Trophoblast cell (in vitro differentiated cells and primary cell): ENCODE measurements at regions not wholly inside any gene's neighbourhood (a gene's known extent, or its start where the extent isn't known, plus 50 kb on each side); places are given as distances from the start of the nearest gene placed in this dataset.

Experiments used
- DNase-seq, 2 donors: peaks; one replicate each; pipeline ENCODE4 v3.0.0-alpha.2; 2016
- H2AFZ ChIP-seq: 2 replicates; pipeline ENCODE4 v1.6.1; 2013; ENCODE audit warnings: low read length, moderate library complexity, mild to moderate bottlenecking; ENCODE audit not compliant: insufficient read depth, poor library complexity
- H2AK5ac ChIP-seq: 2 replicates; pipeline ENCODE4 v1.6.1; 2013; ENCODE audit warnings: mild to moderate bottlenecking, low read length
- H2BK120ac ChIP-seq: 2 replicates; pipeline ENCODE4 v1.6.1; 2013; ENCODE audit warnings: low read length, mild to moderate bottlenecking, moderate library complexity; ENCODE audit not compliant: insufficient read depth, poor library complexity
- H2BK12ac ChIP-seq: 2 replicates; pipeline ENCODE4 v1.6.1; 2013; ENCODE audit warnings: mild to moderate bottlenecking, low read length, moderate library complexity
- H2BK5ac ChIP-seq: 2 replicates; pipeline ENCODE4 v1.6.1; 2013; ENCODE audit warnings: low read length, low read depth, moderate library complexity, mild to moderate bottlenecking; ENCODE audit not compliant: poor library complexity
- H3K14ac ChIP-seq: 2 replicates; pipeline ENCODE4 v1.6.1; 2013; ENCODE audit warnings: mild to moderate bottlenecking, low read length
- H3K18ac ChIP-seq: 2 replicates; pipeline ENCODE4 v1.6.1; 2013; ENCODE audit warnings: mild to moderate bottlenecking, low read length
- H3K23ac ChIP-seq: 2 replicates; pipeline ENCODE4 v1.6.1; 2013; ENCODE audit warnings: low read length
- H3K27ac ChIP-seq: 2 replicates; pipeline ENCODE4 v1.5.1; 2013; ENCODE audit warnings: low read depth, mild to moderate bottlenecking, inconsistent platforms, low read length, moderate library complexity
- H3K27me3 ChIP-seq: 2 replicates; pipeline ENCODE4 v1.6.1; 2013; ENCODE audit warnings: inconsistent platforms, mild to moderate bottlenecking, low read length, moderate library complexity; ENCODE audit not compliant: insufficient read depth
- H3K36me3 ChIP-seq, 2 experiments: 1 replicate in 1 of 2; 2 replicates in 1 of 2; pipeline ENCODE4 v1.6.1; 2013; ENCODE audit warnings: low read length in 2 of 2, mild to moderate bottlenecking in 2 of 2, moderate library complexity in 1 of 2; ENCODE audit not compliant: insufficient read depth in 2 of 2, control insufficient read depth in 1 of 2
- H3K4ac ChIP-seq: 2 replicates; pipeline ENCODE4 v1.6.1; 2013; ENCODE audit warnings: low read depth, mild to moderate bottlenecking, low read length, moderate library complexity
- H3K4me1 ChIP-seq, 2 experiments: 1 replicate in 1 of 2; 2 replicates in 1 of 2; pipeline ENCODE4 v1.6.1; 2013; ENCODE audit warnings: low read length in 2 of 2, mild to moderate bottlenecking in 2 of 2, moderate library complexity in 1 of 2; ENCODE audit not compliant: insufficient read depth in 2 of 2, control insufficient read depth in 1 of 2
- H3K4me2 ChIP-seq: 2 replicates; pipeline ENCODE4 v1.6.1; 2013; ENCODE audit warnings: inconsistent platforms, mild to moderate bottlenecking, low read length, moderate library complexity
- H3K4me3 ChIP-seq: 2 replicates; pipeline ENCODE4 v1.5.1; 2013; ENCODE audit warnings: mild to moderate bottlenecking, low read depth, low read length, inconsistent platforms
- H3K79me1 ChIP-seq: one replicate; pipeline ENCODE4 v1.6.1; 2013; ENCODE audit warnings: low read length
- H3K79me2 ChIP-seq: 2 replicates; pipeline ENCODE4 v1.6.1; 2013; ENCODE audit warnings: low read length, mild to moderate bottlenecking; ENCODE audit not compliant: control insufficient read depth, insufficient read depth, poor library complexity
- H3K9ac ChIP-seq: 2 replicates; pipeline ENCODE4 v1.6.1; 2013; ENCODE audit warnings: mild to moderate bottlenecking, low read length
- H3K9me3 ChIP-seq: 2 replicates; pipeline ENCODE4 v1.6.1; 2013; ENCODE audit warnings: low read depth, mild to moderate bottlenecking, control low read depth, inconsistent platforms, low read length; ENCODE audit not compliant: insufficient read depth
- H4K12ac ChIP-seq: 2 replicates; pipeline ENCODE4 v1.6.1; 2013; ENCODE audit warnings: low read depth, mild to moderate bottlenecking, low read length, moderate library complexity
- H4K8ac ChIP-seq: 2 replicates; pipeline ENCODE4 v1.6.1; 2013; ENCODE audit warnings: low read depth, mild to moderate bottlenecking, low read length, moderate library complexity
- H4K91ac ChIP-seq: one replicate; pipeline ENCODE4 v1.6.1; 2013; ENCODE audit warnings: low read depth, mild to moderate bottlenecking, low read length, moderate library complexity
- WGBS: extraction: QIAGEN DNeasy Blood & Tissue Kit; methylation state at CpG from one replicate; pipeline ENCODE4 v1.1.7; 2013; ENCODE audit warnings: missing lambda C conversion rate; ENCODE audit not compliant: insufficient read length, insufficient coverage; ENCODE audit errors: extremely low coverage; 5-methylcytosine and 5-hydroxymethylcytosine counted together

DNA sequence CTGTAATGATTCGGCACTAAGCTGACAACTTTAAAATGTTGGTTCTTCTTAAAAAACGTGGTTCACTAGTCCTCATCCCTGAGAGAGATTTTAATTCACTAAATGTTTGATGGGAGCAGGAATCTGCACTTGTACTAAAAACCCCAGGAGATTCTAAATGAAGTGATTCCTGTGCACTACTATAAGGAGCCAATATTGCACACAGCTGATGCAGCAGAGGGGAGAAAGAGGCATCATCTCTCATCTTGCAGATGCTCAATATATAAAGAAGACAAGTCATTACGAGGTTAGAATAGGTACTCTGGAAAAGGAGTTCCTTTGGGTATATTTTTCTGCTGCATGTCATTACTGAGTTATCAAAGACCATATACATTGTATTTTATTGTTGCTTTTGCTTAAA is 207.6 kb upstream of the RASGEF1B start:
- Histone ChIP-seq H3K36me3 (no peaks in the 10 kb centered on the region), H3K79me2 (no peaks in the 10 kb centered on the region), H2BK5ac (no peak overlapping the region), H3K79me1 (no peaks in the 10 kb centered on the region), H4K12ac (no peak overlapping the region), H3K9ac (no peak overlapping the region), H3K14ac (no peak overlapping the region), H4K8ac (no peak overlapping the region), H2BK12ac (no peak overlapping the region), H2BK120ac (no peak overlapping the region), H3K9me3 (no peaks in the 10 kb centered on the region), H2AK5ac (no peak overlapping the region), H3K4me1 (no peaks in the 10 kb centered on the region), H2AFZ (no peak overlapping the region), H3K27ac (no peak overlapping the region), H3K18ac (no peak overlapping the region), H3K4me3 (no peak overlapping the region), H3K4ac (no peak overlapping the region), H3K27me3 (no peaks in the 10 kb centered on the region), H4K91ac (no peak overlapping the region), H3K4me2 (no peak overlapping the region), H3K23ac (no peak overlapping the region)
- no CpG with 5 or more reads among the region's 3 CpGs for WGBS
- DNase-seq = no peak

DNA sequence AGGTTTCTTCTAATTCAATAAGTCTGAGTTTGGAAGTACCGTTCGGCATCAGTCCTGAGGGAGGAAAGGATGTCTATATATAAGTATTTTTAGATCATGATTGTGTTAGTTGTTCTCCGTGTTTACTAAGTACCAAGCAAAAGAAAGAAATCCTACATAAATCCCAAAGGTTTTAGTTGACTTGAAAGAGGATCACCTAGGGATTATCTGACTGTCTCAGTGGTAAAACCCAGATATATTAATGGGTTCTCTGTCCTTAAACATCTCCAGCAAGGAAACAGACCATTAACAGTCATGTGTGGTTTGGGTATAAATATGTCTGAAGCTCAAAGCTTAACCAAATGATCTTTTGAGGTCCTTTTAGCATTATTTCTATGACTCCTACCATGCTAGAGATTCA is 207.1 kb upstream of the RASGEF1B start:
- Histone ChIP-seq H3K79me2 (no peaks in the 10 kb centered on the region), H2AK5ac (no peak overlapping the region), H3K9me3 (no peaks in the 10 kb centered on the region), H2BK12ac (no peak overlapping the region), H3K27me3 (no peaks in the 10 kb centered on the region), H3K18ac (no peak overlapping the region), H3K79me1 (no peaks in the 10 kb centered on the region), H2AFZ (no peak overlapping the region), H3K36me3 (no peaks in the 10 kb centered on the region), H3K23ac (no peak overlapping the region), H3K4me1 (no peaks in the 10 kb centered on the region), H3K4me2 (no peak overlapping the region), H3K27ac (no peak overlapping the region), H3K9ac (no peak overlapping the region), H2BK5ac (no peak overlapping the region), H3K4me3 (no peak overlapping the region), H4K91ac (no peak overlapping the region), H2BK120ac (no peak overlapping the region), H3K4ac (no peak overlapping the region), H3K14ac (no peak overlapping the region), H4K8ac (no peak overlapping the region), H4K12ac (no peak overlapping the region)
- no CpG with 5 or more reads among the region's 3 CpGs for WGBS
- DNase-seq = no peak

GRCh38 chr4:81676537-81676936 is 204.8 kb upstream of the RASGEF1B start:
- Histone ChIP-seq H2AFZ (no peak overlapping the region), H3K27ac (no peak overlapping the region), H3K23ac (no peak overlapping the region), H2BK5ac (no peak overlapping the region), H3K14ac (no peak overlapping the region), H3K4me1 (no peaks in the 10 kb centered on the region), H4K12ac (no peak overlapping the region), H3K4ac (no peak overlapping the region), H2BK120ac (no peak overlapping the region), H3K9me3 (no peaks in the 10 kb centered on the region), H3K79me1 (no peaks in the 10 kb centered on the region), H2BK12ac (no peak overlapping the region), H4K8ac (no peak overlapping the region), H3K36me3 (no peaks in the 10 kb centered on the region), H3K4me2 (no peak overlapping the region), H2AK5ac (no peak overlapping the region), H3K27me3 (no peaks in the 10 kb centered on the region), H4K91ac (no peak overlapping the region), H3K18ac (no peak overlapping the region), H3K9ac (no peak overlapping the region), H3K4me3 (no peak overlapping the region), H3K79me2 (no peaks in the 10 kb centered on the region)
- DNase-seq = no peak
- no CpG with 5 or more reads among the region's 5 CpGs for WGBS

DNA sequence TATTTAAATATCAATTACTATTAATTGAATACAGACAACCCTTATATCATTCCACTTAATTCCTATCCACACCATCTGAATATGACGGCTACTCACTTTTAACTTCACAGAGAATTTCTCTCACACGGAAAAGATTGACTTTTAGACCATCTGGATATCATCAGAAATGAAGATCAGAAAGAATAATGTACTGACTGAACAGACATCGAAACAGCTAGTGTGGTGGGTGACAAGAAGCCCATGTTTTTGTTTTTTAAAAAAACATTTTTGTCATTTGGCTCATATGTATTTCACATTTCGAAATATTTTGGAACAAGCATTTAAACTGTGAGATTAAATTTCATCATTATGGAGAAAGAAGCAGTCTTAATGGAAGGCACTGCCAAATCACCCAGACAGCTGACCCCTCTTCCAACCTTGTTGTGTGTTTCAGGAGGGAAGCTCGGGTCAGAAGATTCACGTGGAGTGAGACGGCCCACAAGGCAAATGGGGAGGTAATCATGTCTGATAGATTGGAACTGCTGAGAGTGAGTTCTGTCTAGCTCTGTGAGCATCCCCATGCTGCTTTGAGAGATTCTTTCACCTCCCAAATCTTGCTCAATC is 204.2 kb upstream of the RASGEF1B start:
- Histone ChIP-seq H3K4ac (no peak overlapping the region), H3K36me3 (no peaks in the 10 kb centered on the region), H3K4me2 (no peak overlapping the region), H3K27ac (no peak overlapping the region), H3K14ac (no peak overlapping the region), H3K18ac (no peak overlapping the region), H2AK5ac (no peak overlapping the region), H3K9ac (no peak overlapping the region), H2BK120ac (no peak overlapping the region), H2BK5ac (no peak overlapping the region), H4K12ac (no peak overlapping the region), H3K79me2 (no peaks in the 10 kb centered on the region), H2AFZ (no peak overlapping the region), H3K4me1 (no peaks in the 10 kb centered on the region), H3K9me3 (no peaks in the 10 kb centered on the region), H3K4me3 (no peak overlapping the region), H3K23ac (no peak overlapping the region), H3K79me1 (no peaks in the 10 kb centered on the region), H3K27me3 (no peaks in the 10 kb centered on the region), H4K8ac (no peak overlapping the region), H4K91ac (no peak overlapping the region), H2BK12ac (no peak overlapping the region)
- no CpG with 5 or more reads among the region's 7 CpGs for WGBS
- DNase-seq = no peak
